ENCODE measurements at regions not wholly inside any gene's neighbourhood (a gene's known extent, or its start where the extent isn't known, plus 50 kb on each side); places are given as distances from the start of the nearest gene placed in this dataset.

DNA sequence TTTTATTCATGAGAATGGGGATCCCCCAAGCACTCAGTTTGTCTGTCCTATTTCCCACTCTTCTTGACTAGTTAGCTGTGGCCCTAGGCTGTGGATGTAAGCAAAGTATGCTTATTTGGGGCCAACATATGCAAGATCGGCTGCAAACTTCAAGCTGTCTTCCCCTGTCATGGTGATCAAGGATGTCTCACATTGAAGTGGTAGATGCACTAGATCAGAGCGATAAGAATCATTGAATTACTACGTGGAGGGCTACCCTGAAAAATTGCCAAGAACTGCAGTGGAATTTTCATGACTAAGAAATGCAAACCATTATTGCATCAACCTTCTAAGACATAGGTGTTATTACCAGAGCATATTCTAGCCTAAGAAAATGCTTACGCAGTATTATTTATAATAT is 527.4 kb downstream of the RNF144A start:
- no peak overlapping the region for H3K27ac ChIP-seq
- no peak overlapping the region for H3K4me3 ChIP-seq

DNA sequence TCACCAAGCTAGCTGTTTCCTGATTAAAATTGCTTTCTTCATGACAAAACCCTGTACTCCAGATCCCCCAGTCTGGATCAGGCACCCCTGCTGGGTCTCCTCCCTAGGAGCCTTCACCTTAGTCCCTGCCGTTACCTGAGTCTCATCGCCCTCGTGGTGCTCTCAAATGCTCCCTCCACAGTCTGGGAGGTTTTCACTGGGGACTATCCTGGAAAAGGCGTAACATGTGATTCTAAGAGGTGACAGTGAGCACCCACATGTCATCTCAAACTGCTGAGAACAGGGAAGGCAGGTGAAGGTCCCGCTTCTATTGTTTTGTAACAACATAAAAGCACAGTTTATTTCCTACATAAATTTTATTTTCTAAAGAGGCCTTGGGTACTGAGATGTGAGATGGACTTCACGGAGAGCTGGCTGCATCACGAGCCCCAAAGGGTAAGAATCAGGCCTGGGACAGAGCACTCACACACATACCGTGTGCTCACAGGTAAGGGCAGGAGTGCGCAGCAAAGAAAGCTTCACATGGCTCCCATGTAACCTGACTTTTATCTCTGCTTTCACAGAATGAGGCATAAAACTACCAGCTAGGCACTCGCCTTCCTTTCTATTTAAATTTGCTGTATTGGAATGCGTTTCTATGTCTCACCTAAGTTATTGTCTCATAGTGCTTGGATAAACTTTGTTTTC is 531.5 kb downstream of the RNF144A start:
- Histone ChIP-seq H3K4me3 (no peak overlapping the region), H3K27ac (no peak overlapping the region)

DNA sequence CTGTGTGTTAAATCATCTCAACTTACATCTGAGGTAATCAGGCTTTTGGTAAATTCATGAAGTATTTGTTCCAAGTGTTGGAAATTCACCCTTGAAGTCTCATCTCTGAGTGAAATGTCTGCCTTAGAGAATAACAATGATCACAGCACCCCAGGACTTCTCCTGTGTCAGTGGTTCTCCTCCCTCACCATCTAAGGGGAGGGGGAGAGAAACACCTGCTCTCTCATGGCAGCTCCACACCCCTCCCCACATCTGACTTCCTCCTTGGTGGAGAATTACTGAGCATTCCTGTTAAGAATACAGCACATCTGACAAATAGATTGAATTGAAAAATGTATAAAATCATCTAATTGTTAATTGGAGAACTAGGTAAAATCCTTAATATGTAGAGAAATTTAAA is 532.1 kb downstream of the RNF144A start:
- H3K4me3 ChIP-seq = no peak overlapping the region

DNA sequence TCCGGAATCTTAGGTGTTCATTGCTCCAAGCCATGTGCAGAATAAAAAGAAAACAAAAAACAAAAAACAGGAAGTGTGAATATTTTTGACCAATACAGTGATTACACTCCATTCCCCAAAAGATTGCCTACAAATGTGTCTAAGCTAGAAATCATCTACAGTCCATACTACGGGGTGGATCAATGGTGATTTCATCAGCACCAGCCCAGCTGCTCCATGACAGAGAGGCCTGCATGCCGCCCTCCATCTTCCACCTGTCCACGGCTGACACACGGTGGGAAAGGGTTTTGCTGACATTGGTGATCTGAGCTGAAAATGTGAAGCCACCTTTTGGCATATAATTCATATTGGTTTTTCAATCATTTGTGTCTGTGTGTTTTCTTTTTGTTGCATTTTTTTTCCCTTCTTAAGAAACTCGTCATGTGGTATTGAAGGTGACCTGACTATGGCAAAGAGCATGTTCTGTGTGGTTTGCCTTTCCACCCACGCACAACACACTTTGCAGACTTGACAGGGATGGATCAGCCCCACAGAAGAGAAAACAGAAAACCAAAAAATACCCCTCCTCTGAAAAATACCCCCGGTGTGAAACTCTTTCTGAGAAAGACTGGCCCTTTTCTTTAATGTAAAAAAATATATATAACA is 533.1 kb downstream of the RNF144A start:
- H3K27ac ChIP-seq = peak overlapping the region in 3 of 21 experiments; percentile 35 to 74 (median 40)

More for the DNA sequence above, 532.1 kb downstream of the RNF144A start:
- H3K27ac ChIP-seq = no peak overlapping the region

DNA sequence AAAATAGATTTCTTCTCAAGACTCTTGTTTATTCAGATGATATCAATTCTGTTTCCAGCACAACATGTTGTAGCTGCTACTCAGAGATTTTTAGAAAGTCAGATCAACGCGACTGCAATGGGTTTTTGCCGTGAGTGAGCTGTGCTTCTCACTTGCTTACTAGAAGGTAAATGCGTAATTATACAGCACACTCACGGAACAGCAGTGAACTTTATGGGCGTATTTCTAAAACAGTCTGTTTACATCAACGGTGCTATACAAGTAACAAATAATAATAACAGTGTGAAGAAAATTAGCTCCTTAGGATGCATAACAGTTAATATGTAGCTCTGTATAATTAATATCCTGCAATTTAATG is 533.6 kb downstream of the RNF144A start:
- H3K4me3 ChIP-seq = no peak overlapping the region
- peak overlapping the region in 4 of 21 experiments; percentile 34 to 74 (median 38) for H3K27ac ChIP-seq

More for the DNA sequence above, 533.1 kb downstream of the RNF144A start:
- no peak overlapping the region for H3K4me3 ChIP-seq

DNA sequence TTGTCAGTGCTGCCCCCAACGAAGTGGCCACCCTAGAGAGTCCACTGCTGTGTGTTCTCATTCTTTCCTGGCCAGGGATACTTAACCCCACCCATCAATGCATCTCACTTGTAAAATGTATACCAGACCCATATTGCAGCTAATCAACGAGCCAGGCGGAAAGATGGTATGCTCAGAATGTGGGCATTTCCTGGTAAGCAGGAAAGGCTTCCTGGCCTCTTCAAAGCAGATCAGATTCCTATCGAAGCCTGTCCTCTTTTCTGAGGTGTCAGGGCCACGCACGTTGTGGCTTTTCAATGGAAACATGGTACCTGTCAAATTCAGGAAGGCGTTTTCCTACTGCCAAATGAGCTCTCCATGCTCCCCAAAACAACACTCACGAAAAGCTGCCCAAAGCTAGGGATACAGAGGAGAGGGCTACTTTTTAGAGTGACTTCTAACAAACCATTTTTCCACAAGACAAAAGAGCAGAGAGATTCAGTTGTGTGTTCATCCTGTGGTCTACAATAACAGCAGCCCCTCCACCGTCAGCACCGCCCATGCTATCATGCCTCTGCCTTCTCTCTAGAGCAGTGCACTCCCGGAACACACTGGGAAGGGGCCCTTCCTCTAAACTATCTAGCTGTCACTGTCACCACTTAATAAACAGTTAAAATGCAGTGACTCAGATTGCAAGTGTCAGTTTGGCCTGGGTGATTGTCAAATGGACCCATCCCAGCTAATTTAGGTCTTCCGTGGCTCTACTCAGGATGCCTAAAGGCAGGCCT is 535.1 kb downstream of the RNF144A start:
- no peak overlapping the region for H3K4me3 ChIP-seq
- H3K27ac ChIP-seq = peak overlapping the region in 3 of 21 experiments; percentile 6 to 74 (median 40)

DNA sequence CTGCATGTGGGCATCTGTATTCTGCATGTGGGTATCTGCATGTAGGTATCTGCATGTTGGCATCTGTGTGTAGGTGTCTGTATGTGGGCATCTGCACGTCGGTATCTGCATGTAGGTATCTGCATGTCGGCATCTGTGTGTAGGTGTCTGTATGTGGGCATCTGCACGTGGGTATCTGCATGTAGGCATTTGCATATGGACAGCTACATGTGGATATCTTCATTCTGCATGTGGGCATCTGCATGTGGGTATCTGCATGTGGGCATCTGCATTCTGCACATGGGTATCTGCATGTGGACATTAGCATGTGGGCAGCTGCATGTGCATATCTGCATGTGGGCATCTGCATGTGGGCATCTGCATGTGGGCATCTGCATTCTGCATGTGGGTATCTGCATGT is 537.4 kb downstream of the RNF144A start:
- no peak overlapping the region for H3K27ac ChIP-seq
- H3K4me3 ChIP-seq = no peak overlapping the region

DNA sequence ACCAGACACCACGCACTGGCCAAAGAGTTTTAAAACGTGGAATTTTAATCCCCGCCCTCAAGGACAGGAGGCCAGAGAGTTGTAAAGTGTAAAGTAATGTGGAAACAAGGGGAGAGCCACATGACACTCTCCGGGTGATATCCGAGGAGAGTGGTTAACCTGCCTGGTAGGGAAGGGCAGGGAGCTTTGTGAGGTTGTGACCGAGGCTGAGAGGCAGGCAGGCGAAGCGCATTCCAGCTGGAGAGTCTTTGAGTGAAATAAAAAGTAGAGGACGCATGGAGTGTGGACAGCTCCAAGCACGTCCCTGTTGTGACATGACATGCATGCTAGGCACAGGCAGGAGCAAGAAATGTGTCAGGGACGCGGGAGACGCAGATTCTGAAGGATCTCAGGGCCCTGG is 539.5 kb downstream of the RNF144A start:
- Histone ChIP-seq H3K4me3 (no peak overlapping the region), H3K27ac (no peak overlapping the region)

DNA sequence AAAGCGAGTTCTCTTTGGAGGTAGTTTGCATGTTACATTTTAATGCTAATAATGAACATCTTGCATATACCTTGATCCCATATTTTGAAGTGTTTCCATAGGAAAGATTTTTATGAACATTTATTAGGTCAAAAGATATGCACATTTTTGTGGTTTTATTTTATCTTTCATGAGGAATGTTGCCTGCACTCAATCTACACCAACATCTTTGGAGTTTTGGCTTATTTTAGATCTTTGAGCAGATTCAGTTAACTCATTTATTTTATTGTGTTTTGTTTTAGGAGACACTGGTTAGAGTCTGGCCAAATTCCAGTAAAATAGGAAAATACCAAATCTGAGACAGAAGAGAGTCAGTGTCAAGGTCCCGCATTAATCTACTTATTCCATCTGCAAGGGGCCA is 540.9 kb downstream of the RNF144A start:
- Histone ChIP-seq H3K4me3 (no peak overlapping the region), H3K27ac (no peak overlapping the region)

DNA sequence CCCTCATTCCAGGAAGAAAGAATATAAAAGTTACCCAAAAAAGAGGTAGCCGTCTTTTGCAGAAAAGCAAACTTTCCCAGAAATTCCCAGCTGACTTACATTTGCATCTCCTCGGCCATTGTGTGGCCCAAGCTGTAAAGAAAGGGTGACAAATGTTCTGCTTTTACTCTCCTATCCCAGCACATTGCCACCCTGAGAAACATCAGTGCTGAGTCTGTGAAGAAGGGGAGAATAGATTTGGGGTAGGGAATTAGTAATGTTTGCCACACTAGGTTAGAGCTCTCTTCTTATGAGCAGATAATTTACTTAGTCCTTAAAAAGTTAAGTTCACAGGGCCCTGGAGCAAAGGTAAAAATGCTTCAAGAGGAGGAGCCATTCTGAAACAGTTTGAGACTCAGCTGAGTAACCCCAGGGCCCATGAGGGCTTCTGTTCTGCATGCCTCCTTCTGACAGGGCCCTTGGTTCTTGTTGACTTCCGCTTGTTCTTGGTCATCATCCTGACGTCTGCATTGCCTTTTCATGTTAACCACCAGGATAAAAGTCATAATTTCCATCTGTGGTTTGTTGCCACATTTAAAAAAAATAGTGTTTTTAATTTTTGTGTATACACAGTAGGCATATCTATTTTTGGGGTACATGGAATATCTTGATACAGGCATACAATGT is 550.7 kb downstream of the RNF144A start:
- Histone ChIP-seq H3K27ac (no peak overlapping the region), H3K4me3 (no peak overlapping the region)

DNA sequence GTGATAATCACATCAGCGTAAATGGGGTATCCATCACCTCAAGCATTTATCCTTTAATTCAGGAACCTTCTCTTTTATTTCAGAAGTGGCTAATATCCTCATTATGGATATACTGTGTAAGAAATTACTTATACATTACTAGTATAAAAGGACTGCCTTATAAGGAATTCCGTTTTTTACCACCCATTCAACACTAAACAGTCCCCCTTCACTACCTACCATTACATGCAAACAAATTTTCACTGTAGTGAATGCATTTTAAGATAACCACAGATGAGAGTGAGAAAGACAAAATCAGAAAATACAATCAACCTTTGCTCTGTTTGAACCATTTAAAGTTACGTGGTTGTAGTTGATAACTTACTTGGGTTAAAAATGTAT is 551.2 kb downstream of the RNF144A start:
- no peak overlapping the region for H3K4me3 ChIP-seq
- H3K27ac ChIP-seq = no peak overlapping the region

DNA sequence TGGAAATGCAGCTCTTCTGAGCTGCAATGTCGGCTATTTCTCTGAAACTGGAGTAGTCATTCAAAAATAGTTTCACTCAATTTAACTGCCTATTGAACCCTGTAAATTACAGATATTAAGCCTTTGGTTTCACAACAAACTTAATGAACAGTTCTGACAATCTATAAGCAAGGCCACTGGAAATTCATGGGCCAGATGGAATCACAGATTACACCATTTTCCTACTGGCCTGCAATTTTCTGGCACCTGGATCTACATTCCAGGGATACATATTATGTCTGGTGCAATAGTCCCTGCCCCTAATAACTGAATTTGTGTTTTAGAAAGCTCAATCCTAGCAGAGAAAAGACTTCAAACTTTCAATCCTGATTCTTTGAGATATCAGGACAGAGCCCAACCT is 551.7 kb downstream of the RNF144A start:
- Histone ChIP-seq H3K27ac (no peak overlapping the region), H3K4me3 (no peak overlapping the region)

DNA sequence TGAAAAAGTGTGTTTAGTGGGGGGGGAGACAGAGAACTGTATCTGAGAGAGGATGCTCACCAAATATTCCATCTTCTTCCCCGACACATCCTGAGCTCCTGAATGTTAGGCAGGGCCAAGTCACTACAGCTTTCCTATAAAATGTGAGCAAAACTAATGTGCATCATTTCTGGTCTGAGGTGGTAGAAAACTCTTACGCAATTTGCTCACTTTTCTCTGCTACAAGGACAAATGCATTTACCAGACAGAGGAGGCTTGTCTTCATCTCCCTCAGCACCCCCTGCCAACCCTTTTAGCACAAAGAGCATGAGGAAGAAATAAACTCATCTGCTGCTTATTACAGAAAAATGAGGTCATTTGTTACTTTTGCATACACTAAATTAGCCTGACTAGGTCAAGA is 554.0 kb downstream of the RNF144A start:
- Histone ChIP-seq H3K27ac (no peak overlapping the region), H3K4me3 (no peak overlapping the region)

DNA sequence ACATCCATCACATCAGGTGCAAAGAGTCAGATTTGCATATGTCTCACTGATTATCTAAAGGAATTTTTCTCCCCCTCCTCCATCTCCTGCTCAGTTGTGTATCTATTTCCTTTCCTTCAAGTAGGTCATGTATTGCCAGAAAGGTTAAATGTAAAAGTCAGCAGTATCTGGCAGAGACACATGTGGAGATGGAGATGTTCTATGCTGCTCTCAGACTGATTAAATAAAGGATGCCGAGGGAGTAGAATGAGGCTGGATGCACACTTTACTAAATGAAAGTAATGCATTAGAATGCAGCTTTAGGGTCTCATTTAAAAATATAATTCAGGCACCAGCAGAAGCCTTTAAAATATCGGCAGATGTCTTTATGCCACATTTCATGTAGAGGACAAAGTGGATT is 555.3 kb downstream of the RNF144A start:
- H3K27ac ChIP-seq = no peak overlapping the region

DNA sequence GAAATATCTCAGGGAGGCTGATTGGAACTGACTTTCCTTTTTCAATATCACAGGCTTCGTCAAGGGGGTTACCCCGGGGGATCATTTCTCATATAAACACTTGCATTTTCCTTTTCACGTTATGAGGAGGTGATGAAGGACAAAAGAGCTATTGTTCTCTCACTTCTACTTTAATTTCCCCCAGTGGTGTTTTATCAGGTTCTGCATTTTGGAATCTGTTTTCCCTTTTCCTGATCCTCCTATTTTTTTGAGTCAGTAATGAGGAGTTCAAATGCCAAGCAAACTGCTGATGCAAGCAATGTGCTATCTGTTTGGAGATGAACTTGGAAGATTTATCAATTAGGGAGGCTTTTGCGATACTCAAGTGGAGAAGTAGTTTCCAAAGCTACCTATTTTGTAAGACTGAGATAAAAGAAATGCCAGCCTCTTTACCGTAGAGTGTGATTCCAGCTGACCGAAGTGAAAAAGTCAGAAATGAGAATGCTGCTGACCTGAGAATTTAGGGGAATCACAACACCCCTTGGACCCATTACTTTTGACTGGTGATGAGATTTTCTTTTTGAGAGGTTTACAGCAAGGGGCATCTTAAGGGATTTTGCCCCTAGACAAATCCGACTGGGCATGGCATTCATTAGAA is 556.0 kb downstream of the RNF144A start:
- Histone ChIP-seq H3K4me3 (no peak overlapping the region), H3K27ac (no peak overlapping the region)

More for the DNA sequence above, 555.3 kb downstream of the RNF144A start:
- no peak overlapping the region for H3K4me3 ChIP-seq

DNA sequence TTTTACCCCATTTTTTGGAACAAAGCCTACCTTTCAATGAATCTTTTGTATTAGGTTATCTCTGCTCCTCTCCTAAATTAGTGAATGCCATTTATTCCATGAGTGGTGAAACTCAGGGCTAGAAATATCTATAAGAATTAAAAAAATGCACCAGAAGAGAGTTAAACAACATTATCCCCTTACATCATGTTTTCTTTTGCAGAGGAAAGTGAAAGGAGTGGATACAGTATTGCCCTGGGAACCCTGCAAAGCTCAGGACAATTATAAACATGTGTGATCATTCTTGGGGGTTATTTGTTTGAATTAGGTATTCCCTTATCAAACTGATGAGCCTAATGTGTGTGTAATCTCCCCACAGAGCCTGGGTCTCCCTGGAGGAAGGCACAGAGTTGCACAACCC is 559.2 kb downstream of the RNF144A start:
- H3K4me3 ChIP-seq = no peak overlapping the region
- H3K27ac ChIP-seq = no peak overlapping the region

DNA sequence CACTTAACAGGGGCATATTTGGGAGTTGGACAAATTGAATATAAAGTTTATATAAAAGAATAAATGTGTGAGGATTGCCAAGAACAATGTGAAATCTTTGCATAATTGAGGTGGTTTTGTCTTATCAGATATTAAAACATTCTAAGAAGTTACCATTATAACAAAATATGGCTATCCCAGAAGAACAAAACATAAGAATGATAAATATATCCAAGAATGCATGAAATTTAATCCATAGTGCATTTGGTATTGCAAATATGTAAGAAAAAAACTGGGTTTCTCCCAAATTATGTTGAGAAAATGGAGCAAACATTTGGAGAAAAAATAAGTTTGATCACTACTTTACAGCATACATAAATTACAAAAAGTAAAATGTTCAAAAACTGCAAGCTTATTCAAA is 562.4 kb downstream of the RNF144A start:
- H3K4me3 ChIP-seq = no peak overlapping the region
- no peak overlapping the region for H3K27ac ChIP-seq

DNA sequence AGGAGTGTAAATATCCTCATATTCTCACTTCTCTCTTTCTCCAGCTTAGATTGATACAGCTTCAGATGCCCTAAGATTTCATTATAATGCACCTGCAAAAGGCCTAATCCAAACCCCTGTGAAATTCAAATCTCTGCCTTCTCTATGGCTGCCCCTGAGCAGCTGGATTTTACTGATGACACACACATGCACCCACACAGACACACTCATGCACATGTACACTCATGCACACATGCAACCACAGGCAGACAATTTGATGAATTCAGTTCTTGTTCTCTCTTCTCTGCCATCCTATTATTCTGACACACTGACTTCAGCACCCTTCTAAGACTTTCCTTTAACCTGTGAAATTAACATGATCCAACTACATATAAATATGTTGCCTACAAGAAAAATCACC is 563.2 kb downstream of the RNF144A start:
- Histone ChIP-seq H3K27ac (no peak overlapping the region), H3K4me3 (no peak overlapping the region)

DNA sequence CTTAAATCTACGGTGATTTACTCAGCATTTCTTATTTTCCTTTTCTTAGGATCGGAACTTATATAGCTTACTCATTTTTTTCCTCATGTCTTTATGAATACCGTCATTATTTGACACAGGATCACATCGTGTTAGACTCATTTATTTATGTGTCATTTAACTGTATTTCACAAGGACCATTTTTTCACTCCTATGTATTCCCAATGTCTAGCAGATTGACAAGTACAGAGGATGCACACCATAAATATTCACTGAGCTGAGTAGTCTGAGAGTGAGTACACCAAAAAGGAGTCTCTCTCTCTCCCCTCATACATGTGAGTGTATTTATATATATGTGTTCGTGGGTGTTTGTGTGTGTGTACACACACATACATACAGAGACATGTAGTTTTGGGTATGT is 573.5 kb downstream of the RNF144A start:
- Histone ChIP-seq H3K4me3 (no peak overlapping the region), H3K27ac (no peak overlapping the region)

DNA sequence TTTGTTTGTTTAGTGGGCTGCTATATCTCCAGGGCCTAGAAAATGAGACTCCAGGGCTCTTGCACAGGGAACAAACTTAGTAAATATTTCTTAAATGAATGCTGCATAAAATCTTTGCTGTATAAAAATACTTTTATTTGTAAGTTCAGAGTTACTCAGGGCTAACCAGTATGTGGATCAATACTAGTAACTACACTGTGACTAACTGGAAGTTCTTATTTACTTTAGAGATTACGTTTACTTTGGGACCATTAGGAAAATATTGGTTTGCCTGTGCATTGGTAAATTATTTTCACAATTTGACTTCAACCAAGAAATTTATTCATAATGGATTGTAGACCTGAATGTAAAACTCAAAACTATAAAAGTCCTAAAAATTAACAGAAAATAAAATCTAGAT is 575.5 kb downstream of the RNF144A start:
- Histone ChIP-seq H3K4me3 (no peak overlapping the region), H3K27ac (no peak overlapping the region)
